HepG2 (cell line): ENCODE measurements at regions not wholly inside any gene's neighbourhood (a gene's known extent, or its start where the extent isn't known, plus 50 kb on each side); places are given as distances from the start of the nearest gene placed in this dataset.

ENCODE experiments used
- ATAC-seq: fragments of 200-7000 bp; cut with Tn5 transposase; 3 replicates; pipeline ENCODE4 v1.9.1; 2020; ENCODE audit warnings: mild to moderate bottlenecking, moderate library complexity
- BruUV-seq: library from RNA; stranded (reverse); fragments of 400-500 nt; replicated peaks from 2 replicates; lab custom pipeline; 2021; lab: Mats Ljungman, UMichigan
- CTCF ChIA-PET: fragments of 300-600 bp; formaldehyde crosslinking; extraction: SDS; loops from one replicate; lab custom pipeline; 2021; ENCODE audit warnings: low total read pairs, inconsistent platforms, low intra/inter-chr PET ratio; lab: Yijun Ruan, JAX
- POLR2A ChIA-PET: fragments of 350-600 bp; sonication (Branson Sonifier 250); formaldehyde crosslinking; loops from one replicate; lab custom pipeline; 2020; ENCODE audit warnings: antibody characterized with exemption, inconsistent platforms; lab: Yijun Ruan, JAX
- DNase-seq: peaks from one replicate; pipeline ENCODE4 v3.0.0-alpha.2; 2015; ENCODE audit warnings: low spot score
- FAIRE-seq: peaks from 3 replicates; lab custom pipeline; 2011; peaks lifted over from hg19 to GRCh38; lab: Jason Lieb, UNC
- H2AFZ ChIP-seq: one replicate; pipeline ENCODE4 v1.6.1; 2011; ENCODE audit warnings: low read length, inconsistent platforms
- H3K27ac ChIP-seq: fragments of 300-600 bp; 3 replicates; pipeline ENCODE4 v1.8.0; 2011; ENCODE audit warnings: mixed run types, mild to moderate bottlenecking, mixed read lengths, low read length, inconsistent platforms; ENCODE audit not compliant: insufficient read depth; ENCODE audit errors: extremely low read length
- H3K27me3 ChIP-seq, 2 experiments: fragments of 200-600 bp in 1 of 2; 2 replicates in 1 of 2; 3 replicates in 1 of 2; pipeline versions ENCODE4 v1.6.0 to v1.8.0; 2011; ENCODE audit warnings: low read length in 2 of 2, mild to moderate bottlenecking in 2 of 2, moderate library complexity in 2 of 2, inconsistent platforms in 1 of 2; ENCODE audit not compliant: insufficient read depth in 2 of 2, control insufficient read depth in 1 of 2
- H3K36me3 ChIP-seq, 2 experiments: fragments of 200-600 bp in 1 of 2; replicated peaks in 1 of 2; 2 replicates in 1 of 2; 3 replicates in 1 of 2; pipeline versions ENCODE4 v1.5.1 to v1.8.0; 2011; ENCODE audit warnings: low read length in 2 of 2, inconsistent platforms in 1 of 2; ENCODE audit not compliant: insufficient read depth in 2 of 2, control insufficient read depth in 1 of 2
- H3K4me1 ChIP-seq: 2 replicates; pipeline ENCODE4 v1.5.1; 2012; ENCODE audit warnings: low read length, inconsistent platforms; ENCODE audit not compliant: insufficient read depth
- H3K4me2 ChIP-seq: 2 replicates; pipeline ENCODE4 v1.6.0; 2011; ENCODE audit warnings: low read depth, low read length, inconsistent platforms
- H3K4me3 ChIP-seq, 3 experiments: fragments of 200-600 bp in 1 of 3; sonication (generic), shearing (Covaris generic) in 1 of 3; replicated peaks in 1 of 3; 2 replicates each; pipeline ENCODE4 v1.5.1; 2011 to 2016; ENCODE audit warnings: low read length in 3 of 3, inconsistent platforms in 2 of 3, low read depth in 2 of 3, mild to moderate bottlenecking in 2 of 3, control low read depth in 1 of 3, mixed read lengths in 1 of 3; ENCODE audit not compliant: insufficient read depth in 1 of 3
- H3K79me2 ChIP-seq: one replicate; pipeline ENCODE4 v1.6.1; 2011; ENCODE audit warnings: low read length, inconsistent platforms; ENCODE audit not compliant: insufficient read depth
- H3K9ac ChIP-seq: 2 replicates; pipeline ENCODE4 v1.6.0; 2011; ENCODE audit warnings: mild to moderate bottlenecking, low read depth, low read length, inconsistent platforms; ENCODE audit not compliant: insufficient read depth
- H3K9me3 ChIP-seq: 2 replicates; pipeline ENCODE4 v1.5.1; 2012; ENCODE audit warnings: mild to moderate bottlenecking, low read length
- H4K20me1 ChIP-seq: 2 replicates; pipeline ENCODE4 v1.6.0; 2011; ENCODE audit warnings: inconsistent platforms, mild to moderate bottlenecking, low read length, moderate library complexity; ENCODE audit not compliant: insufficient read depth
- CEBPB ChIP-seq: IDR thresholded peaks from 2 replicates; pipeline ENCODE4 v1.6.1; 2011; ENCODE audit warnings: low read depth, low read length, improper control_type of control experiment, borderline replicate concordance
- CEBPG ChIP-seq: IDR thresholded peaks from 2 replicates; pipeline ENCODE4 v1.6.1; 2016
- NFKB2 ChIP-seq: sonication (generic); formaldehyde crosslinking; IDR thresholded peaks from 2 replicates; pipeline ENCODE4 v1.4.0; 2020; ENCODE audit warnings: missing genetic modification reagents, borderline replicate concordance
- POLR2AphosphoS5 ChIP-seq: IDR thresholded peaks from 2 replicates; pipeline ENCODE4 v1.6.1; 2012; ENCODE audit warnings: low read depth, low read length
- ZNF251 ChIP-seq: sonication (generic); formaldehyde crosslinking; IDR thresholded peaks from 2 replicates; pipeline ENCODE4 v1.9.0; 2021; ENCODE audit warnings: mild to moderate bottlenecking, missing genetic modification reagents
- ZNF329 ChIP-seq: sonication (generic); formaldehyde crosslinking; IDR thresholded peaks from 2 replicates; pipeline ENCODE4 v1.9.0; 2021; ENCODE audit warnings: low read depth, mild to moderate bottlenecking, missing genetic modification reagents
- WGBS: methylation state at CpG from one replicate; pipeline ENCODE4 v1.1.6; 2017; ENCODE audit warnings: low lambda C conversion rate; 5-methylcytosine and 5-hydroxymethylcytosine counted together
- in situ Hi-C: cut with HindIII; loops from 2 replicates; pipeline ENCODE4 v1.10.0; 2017; ENCODE audit warnings: low pct_unique_long_range_greater_than_20kb; ENCODE audit not compliant: extremely low pct_ligation_motif_present
- intact Hi-C: fragments of 100-400 bp; cut with micrococcal nuclease; formaldehyde crosslinking; loops from one replicate; pipeline ENCODE4 v1.10.0; 2022; ENCODE audit not compliant: unreplicated experiment
- TF ChIP-seq, protein P1 (sequence below): sonication (generic); formaldehyde crosslinking; IDR thresholded peaks from one replicate; pipeline ENCODE4 v1.5.1; 2020; ENCODE audit warnings: mild to moderate bottlenecking, missing genetic modification reagents; ENCODE audit errors: not compliant biosample characterization
- TF ChIP-seq, protein P2 (sequence below), 2 experiments: IDR thresholded peaks; 2 replicates each; pipeline ENCODE4 v1.6.1; 2011 to 2012; ENCODE audit warnings: low read length in 2 of 2, borderline replicate concordance in 1 of 2, low read depth in 1 of 2, mild to moderate bottlenecking in 1 of 2, moderate library complexity in 1 of 2

DNA sequence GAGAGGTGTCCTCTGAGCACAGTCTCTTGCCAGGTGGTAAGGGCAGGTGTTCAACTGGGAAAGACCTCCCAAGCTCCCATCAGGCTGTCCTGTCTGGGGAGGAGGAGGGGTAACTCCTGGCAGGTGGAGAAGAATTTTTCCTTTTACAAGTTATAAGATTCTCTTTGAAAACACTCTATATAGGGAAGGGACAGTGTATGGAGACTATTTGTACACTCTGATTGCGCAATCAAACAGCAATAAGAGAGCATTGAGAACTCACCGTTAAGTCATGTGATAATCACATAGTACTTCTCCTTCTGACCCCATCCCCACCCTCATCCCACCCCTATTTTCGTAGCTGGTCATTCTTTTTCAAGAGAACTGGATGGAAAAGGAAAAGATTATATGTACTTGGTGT lies 179.3 kb upstream of the ZNF644 start:
- FAIRE-seq (no peak), ATAC-seq (no peak), DNase-seq (no peak)
- Histone ChIP-seq H3K4me2 (no peak overlapping the region), H2AFZ (no peak overlapping the region), H3K9ac (no peak overlapping the region), H3K27ac (no peak overlapping the region), H3K27me3 (no peaks in the 10 kb centered on the region; a peak in 1 of 5 replicates), H3K79me2 (no peaks in the 10 kb centered on the region), H3K9me3 (no peaks in the 10 kb centered on the region), H3K4me1 (no peaks in the 10 kb centered on the region), H3K36me3 (no peaks in the 10 kb centered on the region), H4K20me1 (no peaks in the 10 kb centered on the region), H3K4me3 (no peak overlapping the region)
- ChIA-PET POLR2A (no interaction called here), CTCF (no interaction called here)
- no TSS peak for BruUV-seq
- 0% methylated on average over 3 of the region's 3 CpGs for WGBS
- intact Hi-C loops (no loop called here), in situ Hi-C loops (no loop called here)
- TF ChIP-seq, protein P1, sequence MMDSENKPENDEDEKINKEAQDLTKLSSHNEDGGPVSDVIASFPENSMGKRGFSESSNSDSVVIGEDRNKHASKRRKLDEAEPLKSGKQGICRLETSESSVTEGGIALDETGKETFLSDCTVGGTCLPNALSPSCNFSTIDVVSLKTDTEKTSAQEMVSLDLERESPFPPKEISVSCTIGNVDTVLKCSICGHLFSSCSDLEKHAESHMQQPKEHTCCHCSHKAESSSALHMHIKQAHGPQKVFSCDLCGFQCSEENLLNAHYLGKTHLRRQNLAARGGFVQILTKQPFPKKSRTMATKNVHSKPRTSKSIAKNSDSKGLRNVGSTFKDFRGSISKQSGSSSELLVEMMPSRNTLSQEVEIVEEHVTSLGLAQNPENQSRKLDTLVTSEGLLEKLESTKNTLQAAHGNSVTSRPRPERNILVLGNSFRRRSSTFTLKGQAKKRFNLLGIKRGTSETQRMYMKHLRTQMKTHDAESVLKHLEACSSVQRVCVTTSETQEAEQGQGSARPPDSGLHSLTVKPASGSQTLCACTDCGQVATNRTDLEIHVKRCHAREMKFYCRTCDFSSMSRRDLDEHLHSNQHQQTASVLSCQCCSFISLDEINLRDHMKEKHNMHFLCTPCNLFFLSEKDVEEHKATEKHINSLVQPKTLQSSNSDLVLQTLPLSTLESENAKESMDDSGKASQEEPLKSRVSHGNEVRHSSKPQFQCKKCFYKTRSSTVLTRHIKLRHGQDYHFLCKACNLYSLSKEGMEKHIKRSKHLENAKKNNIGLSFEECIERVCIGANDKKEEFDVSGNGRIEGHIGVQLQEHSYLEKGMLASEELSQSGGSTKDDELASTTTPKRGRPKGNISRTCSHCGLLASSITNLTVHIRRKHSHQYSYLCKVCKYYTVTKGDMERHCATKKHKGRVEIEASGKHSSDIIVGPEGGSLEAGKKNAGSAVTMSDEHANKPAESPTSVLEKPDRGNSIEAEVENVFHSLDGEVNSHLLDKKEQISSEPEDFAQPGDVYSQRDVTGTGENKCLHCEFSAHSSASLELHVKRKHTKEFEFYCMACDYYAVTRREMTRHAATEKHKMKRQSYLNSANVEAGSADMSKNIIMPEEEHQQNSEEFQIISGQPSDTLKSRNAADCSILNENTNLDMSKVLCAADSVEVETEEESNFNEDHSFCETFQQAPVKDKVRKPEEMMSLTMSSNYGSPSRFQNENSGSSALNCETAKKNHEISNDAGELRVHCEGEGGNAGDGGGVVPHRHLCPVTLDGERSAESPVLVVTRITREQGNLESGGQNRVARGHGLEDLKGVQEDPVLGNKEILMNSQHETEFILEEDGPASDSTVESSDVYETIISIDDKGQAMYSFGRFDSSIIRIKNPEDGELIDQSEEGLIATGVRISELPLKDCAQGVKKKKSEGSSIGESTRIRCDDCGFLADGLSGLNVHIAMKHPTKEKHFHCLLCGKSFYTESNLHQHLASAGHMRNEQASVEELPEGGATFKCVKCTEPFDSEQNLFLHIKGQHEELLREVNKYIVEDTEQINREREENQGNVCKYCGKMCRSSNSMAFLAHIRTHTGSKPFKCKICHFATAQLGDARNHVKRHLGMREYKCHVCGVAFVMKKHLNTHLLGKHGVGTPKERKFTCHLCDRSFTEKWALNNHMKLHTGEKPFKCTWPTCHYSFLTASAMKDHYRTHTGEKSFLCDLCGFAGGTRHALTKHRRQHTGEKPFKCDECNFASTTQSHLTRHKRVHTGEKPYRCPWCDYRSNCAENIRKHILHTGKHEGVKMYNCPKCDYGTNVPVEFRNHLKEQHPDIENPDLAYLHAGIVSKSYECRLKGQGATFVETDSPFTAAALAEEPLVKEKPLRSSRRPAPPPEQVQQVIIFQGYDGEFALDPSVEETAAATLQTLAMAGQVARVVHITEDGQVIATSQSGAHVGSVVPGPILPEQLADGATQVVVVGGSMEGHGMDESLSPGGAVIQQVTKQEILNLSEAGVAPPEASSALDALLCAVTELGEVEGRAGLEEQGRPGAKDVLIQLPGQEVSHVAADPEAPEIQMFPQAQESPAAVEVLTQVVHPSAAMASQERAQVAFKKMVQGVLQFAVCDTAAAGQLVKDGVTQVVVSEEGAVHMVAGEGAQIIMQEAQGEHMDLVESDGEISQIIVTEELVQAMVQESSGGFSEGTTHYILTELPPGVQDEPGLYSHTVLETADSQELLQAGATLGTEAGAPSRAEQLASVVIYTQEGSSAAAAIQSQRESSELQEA (CRISPR knock-in tag) = no peak
- TF ChIP-seq ZNF329 (CRISPR knock-in tag) = no peak
- TF ChIP-seq CEBPG (CRISPR knock-in tag) = peak; percentile 84
- TF ChIP-seq CEBPB = peak; percentile 95
- TF ChIP-seq ZNF251 (CRISPR knock-in tag) = no peak
- no peak for TF ChIP-seq POLR2AphosphoS5
- no peak for TF ChIP-seq NFKB2
- TF ChIP-seq, protein P2, sequence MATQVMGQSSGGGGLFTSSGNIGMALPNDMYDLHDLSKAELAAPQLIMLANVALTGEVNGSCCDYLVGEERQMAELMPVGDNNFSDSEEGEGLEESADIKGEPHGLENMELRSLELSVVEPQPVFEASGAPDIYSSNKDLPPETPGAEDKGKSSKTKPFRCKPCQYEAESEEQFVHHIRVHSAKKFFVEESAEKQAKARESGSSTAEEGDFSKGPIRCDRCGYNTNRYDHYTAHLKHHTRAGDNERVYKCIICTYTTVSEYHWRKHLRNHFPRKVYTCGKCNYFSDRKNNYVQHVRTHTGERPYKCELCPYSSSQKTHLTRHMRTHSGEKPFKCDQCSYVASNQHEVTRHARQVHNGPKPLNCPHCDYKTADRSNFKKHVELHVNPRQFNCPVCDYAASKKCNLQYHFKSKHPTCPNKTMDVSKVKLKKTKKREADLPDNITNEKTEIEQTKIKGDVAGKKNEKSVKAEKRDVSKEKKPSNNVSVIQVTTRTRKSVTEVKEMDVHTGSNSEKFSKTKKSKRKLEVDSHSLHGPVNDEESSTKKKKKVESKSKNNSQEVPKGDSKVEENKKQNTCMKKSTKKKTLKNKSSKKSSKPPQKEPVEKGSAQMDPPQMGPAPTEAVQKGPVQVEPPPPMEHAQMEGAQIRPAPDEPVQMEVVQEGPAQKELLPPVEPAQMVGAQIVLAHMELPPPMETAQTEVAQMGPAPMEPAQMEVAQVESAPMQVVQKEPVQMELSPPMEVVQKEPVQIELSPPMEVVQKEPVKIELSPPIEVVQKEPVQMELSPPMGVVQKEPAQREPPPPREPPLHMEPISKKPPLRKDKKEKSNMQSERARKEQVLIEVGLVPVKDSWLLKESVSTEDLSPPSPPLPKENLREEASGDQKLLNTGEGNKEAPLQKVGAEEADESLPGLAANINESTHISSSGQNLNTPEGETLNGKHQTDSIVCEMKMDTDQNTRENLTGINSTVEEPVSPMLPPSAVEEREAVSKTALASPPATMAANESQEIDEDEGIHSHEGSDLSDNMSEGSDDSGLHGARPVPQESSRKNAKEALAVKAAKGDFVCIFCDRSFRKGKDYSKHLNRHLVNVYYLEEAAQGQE (IDR thresholded peaks at IDR 0.05; ENCODE audit: borderline replicate concordance in 1 of 2, low read depth in 1 of 2, low read length in 2 of 2) = no peak
